ENCODE measurements at regions not wholly inside any gene's neighbourhood (a gene's known extent, or its start where the extent isn't known, plus 50 kb on each side); places are given as distances from the start of the nearest gene placed in this dataset.

- FAIRE-seq (no peak), DNase-seq (ENCODE audit: insufficient read length, low spot score) (no peak)
- no peak for TF ChIP-seq PAX5 (IDR thresholded peaks at IDR 0.05; ENCODE audit: insufficient read depth, low read length, severe bottlenecking)
- no peak for TF ChIP-seq POU2F2 (IDR thresholded peaks at IDR 0.05; ENCODE audit: low read depth, low read length)
- TF ChIP-seq TAF1 (IDR thresholded peaks at IDR 0.05; ENCODE audit: low read depth, low read length) = no peak
Measured at GRCh38 chr10:60629332-60629731, 148.9 kb upstream of the CDK1 start.

GRCh38 chr10:60627778-60628748, 150.2 kb upstream of the CDK1 start:
- FAIRE-seq (no peak), DNase-seq (ENCODE audit: insufficient read length, low spot score) (no peak)
- TF ChIP-seq PAX5 (IDR thresholded peaks at IDR 0.05; ENCODE audit: insufficient read depth, low read length, severe bottlenecking) (no peak), POLR2AphosphoS5 (IDR thresholded peaks at IDR 0.05; ENCODE audit: low read depth, low read length) (no peak), POLR2A (IDR thresholded peaks at IDR 0.05; ENCODE audit: low read depth, low read length) (no peak), TAF1 (IDR thresholded peaks at IDR 0.05; ENCODE audit: low read depth, low read length) (no peak), SPI1 (IDR thresholded peaks at IDR 0.05; ENCODE audit: low read depth, low read length) (no peak), POU2F2 (IDR thresholded peaks at IDR 0.05; ENCODE audit: low read depth, low read length) (no peak)

GRCh38 chr10:60626037-60626436, 152.2 kb upstream of the CDK1 start:
- DNase-seq (ENCODE audit: insufficient read length, low spot score) = no peak
- TF ChIP-seq PAX5 (IDR thresholded peaks at IDR 0.05; ENCODE audit: insufficient read depth, low read length, severe bottlenecking) (no peak), SPI1 (IDR thresholded peaks at IDR 0.05; ENCODE audit: low read depth, low read length) (no peak), POU2F2 (IDR thresholded peaks at IDR 0.05; ENCODE audit: low read depth, low read length) (no peak), POLR2A (IDR thresholded peaks at IDR 0.05; ENCODE audit: low read depth, low read length) (no peak), POLR2AphosphoS5 (IDR thresholded peaks at IDR 0.05; ENCODE audit: low read depth, low read length) (no peak), TAF1 (IDR thresholded peaks at IDR 0.05; ENCODE audit: low read depth, low read length) (no peak)
- no peak for FAIRE-seq

- DNase-seq (ENCODE audit: insufficient read length, low spot score) = no peak
- TF ChIP-seq POLR2A (IDR thresholded peaks at IDR 0.05; ENCODE audit: low read depth, low read length) (no peak), POU2F2 (IDR thresholded peaks at IDR 0.05; ENCODE audit: low read depth, low read length) (no peak), PAX5 (IDR thresholded peaks at IDR 0.05; ENCODE audit: insufficient read depth, low read length, severe bottlenecking) (no peak), POLR2AphosphoS5 (IDR thresholded peaks at IDR 0.05; ENCODE audit: low read depth, low read length) (no peak), TAF1 (IDR thresholded peaks at IDR 0.05; ENCODE audit: low read depth, low read length) (no peak), SPI1 (IDR thresholded peaks at IDR 0.05; ENCODE audit: low read depth, low read length) (no peak)
- no peak for FAIRE-seq
Measured at GRCh38 chr10:60623627-60624026, 154.7 kb upstream of the CDK1 start.

GRCh38 chr10:60621018-60621417, 157.3 kb upstream of the CDK1 start:
- TF ChIP-seq PAX5 (IDR thresholded peaks at IDR 0.05; ENCODE audit: insufficient read depth, low read length, severe bottlenecking) (no peak), SPI1 (IDR thresholded peaks at IDR 0.05; ENCODE audit: low read depth, low read length) (no peak), POLR2AphosphoS5 (IDR thresholded peaks at IDR 0.05; ENCODE audit: low read depth, low read length) (no peak), TAF1 (IDR thresholded peaks at IDR 0.05; ENCODE audit: low read depth, low read length) (no peak), POLR2A (IDR thresholded peaks at IDR 0.05; ENCODE audit: low read depth, low read length) (no peak), POU2F2 (IDR thresholded peaks at IDR 0.05; ENCODE audit: low read depth, low read length) (no peak)
- DNase-seq (ENCODE audit: insufficient read length, low spot score) (no peak), FAIRE-seq (no peak)

- FAIRE-seq (no peak), DNase-seq (ENCODE audit: insufficient read length, low spot score) (no peak)
- TF ChIP-seq PAX5 (IDR thresholded peaks at IDR 0.05; ENCODE audit: insufficient read depth, low read length, severe bottlenecking) = no peak
- TF ChIP-seq TAF1 (IDR thresholded peaks at IDR 0.05; ENCODE audit: low read depth, low read length) = no peak
- no peak for TF ChIP-seq POU2F2 (IDR thresholded peaks at IDR 0.05; ENCODE audit: low read depth, low read length)
- no peak for TF ChIP-seq POLR2A (IDR thresholded peaks at IDR 0.05; ENCODE audit: low read depth, low read length)
- TF ChIP-seq SPI1 (IDR thresholded peaks at IDR 0.05; ENCODE audit: low read depth, low read length) = no peak
- no peak for TF ChIP-seq POLR2AphosphoS5 (IDR thresholded peaks at IDR 0.05; ENCODE audit: low read depth, low read length)
Measured at GRCh38 chr10:60618861-60619260, 159.4 kb upstream of the CDK1 start.

- DNase-seq (ENCODE audit: insufficient read length, low spot score) (no peak), FAIRE-seq (no peak)
- TF ChIP-seq POU2F2 (IDR thresholded peaks at IDR 0.05; ENCODE audit: low read depth, low read length) (no peak), TAF1 (IDR thresholded peaks at IDR 0.05; ENCODE audit: low read depth, low read length) (no peak), PAX5 (IDR thresholded peaks at IDR 0.05; ENCODE audit: insufficient read depth, low read length, severe bottlenecking) (no peak), SPI1 (IDR thresholded peaks at IDR 0.05; ENCODE audit: low read depth, low read length) (no peak), POLR2A (IDR thresholded peaks at IDR 0.05; ENCODE audit: low read depth, low read length) (no peak), POLR2AphosphoS5 (IDR thresholded peaks at IDR 0.05; ENCODE audit: low read depth, low read length) (no peak)
Measured at GRCh38 chr10:60615541-60615940, 162.7 kb upstream of the CDK1 start.

- TF ChIP-seq SPI1 (IDR thresholded peaks at IDR 0.05; ENCODE audit: low read depth, low read length) (no peak), PAX5 (IDR thresholded peaks at IDR 0.05; ENCODE audit: insufficient read depth, low read length, severe bottlenecking) (no peak), POLR2A (IDR thresholded peaks at IDR 0.05; ENCODE audit: low read depth, low read length) (no peak), TAF1 (IDR thresholded peaks at IDR 0.05; ENCODE audit: low read depth, low read length) (no peak), POU2F2 (IDR thresholded peaks at IDR 0.05; ENCODE audit: low read depth, low read length) (no peak), POLR2AphosphoS5 (IDR thresholded peaks at IDR 0.05; ENCODE audit: low read depth, low read length) (no peak)
- DNase-seq (ENCODE audit: insufficient read length, low spot score) (no peak), FAIRE-seq (no peak)
Measured at GRCh38 chr10:60614363-60614762, 163.9 kb upstream of the CDK1 start.

- TF ChIP-seq SPI1 (IDR thresholded peaks at IDR 0.05; ENCODE audit: low read depth, low read length) (no peak), PAX5 (IDR thresholded peaks at IDR 0.05; ENCODE audit: insufficient read depth, low read length, severe bottlenecking) (no peak), POU2F2 (IDR thresholded peaks at IDR 0.05; ENCODE audit: low read depth, low read length) (no peak), POLR2A (IDR thresholded peaks at IDR 0.05; ENCODE audit: low read depth, low read length) (no peak), TAF1 (IDR thresholded peaks at IDR 0.05; ENCODE audit: low read depth, low read length) (no peak), POLR2AphosphoS5 (IDR thresholded peaks at IDR 0.05; ENCODE audit: low read depth, low read length) (no peak)
- no peak for FAIRE-seq
- DNase-seq (ENCODE audit: insufficient read length, low spot score) = no peak
Measured at GRCh38 chr10:60613434-60613833, 164.8 kb upstream of the CDK1 start.

Measured in GM12891 (cell line).